ENCODE measurements at regions not wholly inside any gene's neighbourhood (a gene's known extent, or its start where the extent isn't known, plus 50 kb on each side); places are given as distances from the start of the nearest gene placed in this dataset.
"Not testable (repeated sequence)": the region's sequence is repeated elsewhere in the genome, so short reads cannot be mapped to it uniquely, and the experiment has no call there.

GRCh38 chr5:126003309-126003708 is 419.9 kb upstream of the GRAMD2B start:
- no peak for DNase-seq (ENCODE audit: low read depth in 2 of 2)

GRCh38 chr5:126004636-126005035 is 418.6 kb upstream of the GRAMD2B start:
- DNase-seq (ENCODE audit: low read depth in 2 of 2): no peak

GRCh38 chr5:126007841-126008240 is 415.4 kb upstream of the GRAMD2B start:
- no peak for DNase-seq (ENCODE audit: low read depth in 2 of 2)

GRCh38 chr5:126009566-126009965 is 413.6 kb upstream of the GRAMD2B start:
- DNase-seq (ENCODE audit: low read depth in 2 of 2): no peak

- not testable (repeated sequence) for DNase-seq (ENCODE audit: low read depth in 2 of 2)
Measured at GRCh38 chr5:126011526-126011925, 411.7 kb upstream of the GRAMD2B start.

GRCh38 chr5:126014676-126015075 is 408.5 kb upstream of the GRAMD2B start:
- DNase-seq (ENCODE audit: low read depth in 2 of 2): no peak

- no peak for DNase-seq (ENCODE audit: low read depth in 2 of 2)
Measured at GRCh38 chr5:126015235-126016181, 407.7 kb upstream of the GRAMD2B start.

- no peak for DNase-seq (ENCODE audit: low read depth in 2 of 2)
Measured at GRCh38 chr5:126016256-126016655, 407.0 kb upstream of the GRAMD2B start.

GRCh38 chr5:126017096-126017495 is 406.1 kb upstream of the GRAMD2B start:
- DNase-seq (ENCODE audit: low read depth in 2 of 2): no peak

GRCh38 chr5:126020770-126021169 is 402.4 kb upstream of the GRAMD2B start:
- no peak for DNase-seq (ENCODE audit: low read depth in 2 of 2)

- DNase-seq (ENCODE audit: low read depth in 2 of 2): no peak
Measured at GRCh38 chr5:126023994-126024441, 399.2 kb upstream of the GRAMD2B start.

- DNase-seq (ENCODE audit: low read depth in 2 of 2): no peak
Measured at GRCh38 chr5:126027149-126027548, 396.1 kb upstream of the GRAMD2B start.

GRCh38 chr5:126027652-126028051 is 395.6 kb upstream of the GRAMD2B start:
- DNase-seq (ENCODE audit: low read depth in 2 of 2): no peak

- no peak for DNase-seq (ENCODE audit: low read depth in 2 of 2)
Measured at GRCh38 chr5:126028336-126028735, 394.9 kb upstream of the GRAMD2B start.

- DNase-seq (ENCODE audit: low read depth in 2 of 2): not testable (repeated sequence)
Measured at GRCh38 chr5:126029282-126029681, 393.9 kb upstream of the GRAMD2B start.

GRCh38 chr5:126030698-126031097 is 392.5 kb upstream of the GRAMD2B start:
- no peak for DNase-seq (ENCODE audit: low read depth in 2 of 2)

GRCh38 chr5:126031989-126032716 is 391.1 kb upstream of the GRAMD2B start:
- no peak for DNase-seq (ENCODE audit: low read depth in 2 of 2)

GRCh38 chr5:126043688-126044087 is 379.5 kb upstream of the GRAMD2B start:
- DNase-seq (ENCODE audit: low read depth in 2 of 2): no peak

- DNase-seq (ENCODE audit: low read depth in 2 of 2): no peak
Measured at GRCh38 chr5:126044111-126044668, 379.0 kb upstream of the GRAMD2B start.

GRCh38 chr5:126044931-126045565 is 378.2 kb upstream of the GRAMD2B start:
- DNase-seq (ENCODE audit: low read depth in 2 of 2): no peak

GRCh38 chr5:126046318-126046717 is 376.9 kb upstream of the GRAMD2B start:
- no peak for DNase-seq (ENCODE audit: low read depth in 2 of 2)

Measured in activated CD4-positive, alpha-beta T cell treated with anti-CD3 and anti-CD28 coated beads for 24 hours (primary cell).